Ishikawa (cell line): ENCODE measurements at regions not wholly inside any gene's neighbourhood (a gene's known extent, or its start where the extent isn't known, plus 50 kb on each side); places are given as distances from the start of the nearest gene placed in this dataset.

ENCODE experiments used
- CEBPB ChIP-seq: IDR thresholded peaks from 2 replicates; pipeline ENCODE4 v1.6.1; 2012
- CREB1 ChIP-seq: IDR thresholded peaks from 2 replicates; pipeline ENCODE4 v1.6.1; 2012; ENCODE audit warnings: low read depth
- EGR1 ChIP-seq: IDR thresholded peaks from 2 replicates; pipeline ENCODE4 v1.6.1; 2012
- EP300 ChIP-seq: IDR thresholded peaks from 2 replicates; pipeline ENCODE4 v1.6.1; 2012; ENCODE audit warnings: borderline replicate concordance
- FOXM1 ChIP-seq: IDR thresholded peaks from 2 replicates; pipeline ENCODE4 v1.6.1; 2012; ENCODE audit warnings: low read depth, borderline replicate concordance
- NFIC ChIP-seq: IDR thresholded peaks from 2 replicates; pipeline ENCODE4 v1.6.1; 2012
- RAD21 ChIP-seq: IDR thresholded peaks from 2 replicates; pipeline ENCODE4 v1.6.1; 2012; ENCODE audit warnings: low read depth
- TAF1 ChIP-seq: IDR thresholded peaks from 2 replicates; pipeline ENCODE4 v1.6.1; 2012; ENCODE audit warnings: low read depth, mild to moderate bottlenecking
- TCF12 ChIP-seq: IDR thresholded peaks from 2 replicates; pipeline ENCODE4 v1.6.1; 2012; ENCODE audit warnings: low read depth
- TEAD4 ChIP-seq: IDR thresholded peaks from 2 replicates; pipeline ENCODE4 v1.6.1; 2012
- YY1 ChIP-seq: IDR thresholded peaks from 2 replicates; pipeline ENCODE4 v1.6.1; 2012; ENCODE audit warnings: low read depth
- ZBTB7A ChIP-seq: IDR thresholded peaks from 2 replicates; pipeline ENCODE4 v1.6.1; 2012; ENCODE audit warnings: low read depth
- TF ChIP-seq, protein P1 (sequence below): IDR thresholded peaks from 2 replicates; pipeline ENCODE4 v1.6.1; 2012
- TF ChIP-seq, protein P2 (sequence below): IDR thresholded peaks from 2 replicates; pipeline ENCODE4 v1.6.1; 2012; ENCODE audit warnings: low read depth, mild to moderate bottlenecking
- TF ChIP-seq, protein P3 (sequence below): IDR thresholded peaks from 2 replicates; pipeline ENCODE4 v1.6.1; 2012

DNA sequence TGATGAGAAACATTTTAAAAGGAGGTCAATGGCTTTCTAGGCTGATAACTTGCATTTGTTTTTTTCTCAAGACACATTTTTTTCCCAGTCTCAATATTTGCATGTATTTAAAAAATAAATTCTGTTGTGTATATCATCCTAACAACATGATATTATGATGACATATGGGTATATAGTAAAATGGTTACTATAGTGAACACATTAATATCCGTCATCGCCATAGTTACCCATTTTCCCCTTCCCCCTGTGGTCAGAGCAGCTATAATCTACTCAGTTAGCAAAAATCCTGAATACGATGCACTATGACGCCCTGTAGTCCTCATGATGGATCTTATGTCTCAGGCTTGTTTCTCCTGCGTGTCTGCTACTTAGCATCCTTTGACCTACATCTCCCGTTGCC lies 60.9 kb upstream of the ZPBP start:
- TF ChIP-seq NFIC (no peak), CREB1 (no peak), TAF1 (no peak), CEBPB (no peak), TEAD4 (no peak), YY1 (no peak), TCF12 (no peak), EGR1 (no peak), FOXM1 (no peak), RAD21 (no peak), ZBTB7A (no peak)
- TF ChIP-seq, protein P1, sequence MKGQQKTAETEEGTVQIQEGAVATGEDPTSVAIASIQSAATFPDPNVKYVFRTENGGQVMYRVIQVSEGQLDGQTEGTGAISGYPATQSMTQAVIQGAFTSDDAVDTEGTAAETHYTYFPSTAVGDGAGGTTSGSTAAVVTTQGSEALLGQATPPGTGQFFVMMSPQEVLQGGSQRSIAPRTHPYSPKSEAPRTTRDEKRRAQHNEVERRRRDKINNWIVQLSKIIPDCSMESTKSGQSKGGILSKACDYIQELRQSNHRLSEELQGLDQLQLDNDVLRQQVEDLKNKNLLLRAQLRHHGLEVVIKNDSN = no peak
- TF ChIP-seq, protein P2, sequence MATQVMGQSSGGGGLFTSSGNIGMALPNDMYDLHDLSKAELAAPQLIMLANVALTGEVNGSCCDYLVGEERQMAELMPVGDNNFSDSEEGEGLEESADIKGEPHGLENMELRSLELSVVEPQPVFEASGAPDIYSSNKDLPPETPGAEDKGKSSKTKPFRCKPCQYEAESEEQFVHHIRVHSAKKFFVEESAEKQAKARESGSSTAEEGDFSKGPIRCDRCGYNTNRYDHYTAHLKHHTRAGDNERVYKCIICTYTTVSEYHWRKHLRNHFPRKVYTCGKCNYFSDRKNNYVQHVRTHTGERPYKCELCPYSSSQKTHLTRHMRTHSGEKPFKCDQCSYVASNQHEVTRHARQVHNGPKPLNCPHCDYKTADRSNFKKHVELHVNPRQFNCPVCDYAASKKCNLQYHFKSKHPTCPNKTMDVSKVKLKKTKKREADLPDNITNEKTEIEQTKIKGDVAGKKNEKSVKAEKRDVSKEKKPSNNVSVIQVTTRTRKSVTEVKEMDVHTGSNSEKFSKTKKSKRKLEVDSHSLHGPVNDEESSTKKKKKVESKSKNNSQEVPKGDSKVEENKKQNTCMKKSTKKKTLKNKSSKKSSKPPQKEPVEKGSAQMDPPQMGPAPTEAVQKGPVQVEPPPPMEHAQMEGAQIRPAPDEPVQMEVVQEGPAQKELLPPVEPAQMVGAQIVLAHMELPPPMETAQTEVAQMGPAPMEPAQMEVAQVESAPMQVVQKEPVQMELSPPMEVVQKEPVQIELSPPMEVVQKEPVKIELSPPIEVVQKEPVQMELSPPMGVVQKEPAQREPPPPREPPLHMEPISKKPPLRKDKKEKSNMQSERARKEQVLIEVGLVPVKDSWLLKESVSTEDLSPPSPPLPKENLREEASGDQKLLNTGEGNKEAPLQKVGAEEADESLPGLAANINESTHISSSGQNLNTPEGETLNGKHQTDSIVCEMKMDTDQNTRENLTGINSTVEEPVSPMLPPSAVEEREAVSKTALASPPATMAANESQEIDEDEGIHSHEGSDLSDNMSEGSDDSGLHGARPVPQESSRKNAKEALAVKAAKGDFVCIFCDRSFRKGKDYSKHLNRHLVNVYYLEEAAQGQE = no peak
- TF ChIP-seq, protein P3, sequence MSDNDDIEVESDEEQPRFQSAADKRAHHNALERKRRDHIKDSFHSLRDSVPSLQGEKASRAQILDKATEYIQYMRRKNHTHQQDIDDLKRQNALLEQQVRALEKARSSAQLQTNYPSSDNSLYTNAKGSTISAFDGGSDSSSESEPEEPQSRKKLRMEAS = no peak

DNA sequence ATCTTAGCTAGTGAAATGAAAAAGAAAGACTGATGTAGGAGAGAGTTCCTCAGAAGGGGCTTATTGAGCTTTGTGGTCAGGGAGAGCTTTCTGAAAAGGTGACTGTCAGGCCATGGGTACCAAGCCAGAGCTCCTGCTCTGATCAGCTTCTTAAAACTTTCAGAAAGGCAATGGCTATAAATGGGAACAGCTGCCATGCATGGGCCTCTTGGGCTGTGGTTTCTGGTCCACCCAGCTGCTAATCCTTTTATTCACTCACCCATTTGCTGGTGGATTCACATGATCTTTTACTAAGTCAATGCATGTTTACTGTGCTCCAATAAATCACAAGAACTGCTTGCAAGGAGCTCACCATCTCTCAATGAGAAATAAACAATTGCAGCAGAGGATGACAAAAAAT lies 60.1 kb upstream of the ZPBP start:
- TF ChIP-seq RAD21 (no peak), CREB1 (no peak)
- TF ChIP-seq, protein P3 = no peak
- TF ChIP-seq, protein P2 = no peak

DNA sequence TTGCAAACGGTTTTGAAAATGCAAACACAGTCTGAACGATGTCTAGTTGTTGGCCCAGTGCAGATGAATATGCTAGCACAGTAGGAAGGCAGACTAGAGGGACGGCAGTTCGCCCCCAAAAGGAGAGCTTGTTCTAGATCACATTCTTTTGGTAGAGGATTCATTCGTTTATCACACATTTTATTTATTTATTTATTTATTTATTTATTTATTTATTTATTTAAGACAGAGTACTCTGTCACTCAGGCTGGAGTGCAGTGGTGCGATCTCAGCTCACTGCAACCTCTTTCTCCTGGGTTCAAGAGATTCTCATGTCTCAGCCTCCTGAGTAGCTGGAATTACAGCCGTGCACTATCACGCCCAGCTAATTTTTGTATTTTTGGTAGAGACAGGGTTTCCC lies 59.4 kb upstream of the ZPBP start:
- no peak for TF ChIP-seq RAD21
- TF ChIP-seq CREB1 = no peak
- no peak for TF ChIP-seq EGR1

DNA sequence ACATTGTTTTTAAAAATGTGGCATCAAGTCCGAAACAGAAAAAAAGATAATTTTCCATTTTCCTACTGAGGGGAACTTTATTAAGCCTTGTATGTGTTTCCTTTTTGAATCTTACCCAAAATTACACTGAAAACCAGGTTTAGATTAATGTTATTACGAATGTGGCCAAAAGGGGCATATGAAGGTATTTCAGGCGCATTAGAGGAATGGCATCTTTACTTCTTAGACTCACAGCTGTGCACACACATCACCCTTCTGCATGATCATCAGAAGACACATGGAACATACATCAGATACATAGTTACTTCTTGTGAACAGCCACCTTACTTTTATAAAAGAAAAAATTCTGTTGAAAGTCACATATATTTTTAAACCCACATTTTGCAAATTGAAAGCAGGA lies 58.6 kb upstream of the ZPBP start:
- TF ChIP-seq EGR1 (no peak), FOXM1 (no peak), RAD21 (no peak), CEBPB (no peak), NFIC (no peak), TEAD4 (no peak), ZBTB7A (no peak), CREB1 (no peak), YY1 (no peak), EP300 (no peak), TCF12 (no peak), TAF1 (no peak)
- TF ChIP-seq, protein P1 = no peak
- TF ChIP-seq, protein P2 = no peak
- TF ChIP-seq, protein P3 = no peak

DNA sequence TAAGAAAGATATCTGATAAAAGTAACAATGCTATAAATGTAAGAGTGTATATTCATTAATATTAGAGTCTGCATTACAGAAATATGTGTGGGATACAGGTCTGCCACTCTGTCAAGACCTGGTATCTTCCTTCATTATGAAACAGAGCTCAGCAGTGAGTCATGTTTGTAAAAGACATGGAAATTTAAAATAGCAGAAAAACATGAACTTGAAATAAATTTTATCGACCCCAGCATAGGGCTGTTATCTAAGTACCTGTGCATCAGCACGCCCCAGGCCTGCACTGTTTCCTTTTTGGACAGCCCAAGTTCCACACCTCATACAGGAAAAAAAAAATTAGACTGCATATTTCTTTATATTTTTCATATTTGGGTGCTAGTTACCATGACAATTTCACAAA lies 58.0 kb upstream of the ZPBP start:
- TF ChIP-seq, protein P3 = no peak
- TF ChIP-seq NFIC (no peak), TEAD4 (no peak), CEBPB (no peak), FOXM1 (no peak), TAF1 (no peak), RAD21 (no peak), EP300 (no peak), TCF12 (no peak), ZBTB7A (no peak), EGR1 (no peak), CREB1 (no peak), YY1 (no peak)
- TF ChIP-seq, protein P1 = no peak
- TF ChIP-seq, protein P2 = no peak
